ENCODE measurements at regions not wholly inside any gene's neighbourhood (a gene's known extent, or its start where the extent isn't known, plus 50 kb on each side); places are given as distances from the start of the nearest gene placed in this dataset.
A peak's percentile ranks its signal among the peaks of the same experiment; 100 is the strongest.

DNA sequence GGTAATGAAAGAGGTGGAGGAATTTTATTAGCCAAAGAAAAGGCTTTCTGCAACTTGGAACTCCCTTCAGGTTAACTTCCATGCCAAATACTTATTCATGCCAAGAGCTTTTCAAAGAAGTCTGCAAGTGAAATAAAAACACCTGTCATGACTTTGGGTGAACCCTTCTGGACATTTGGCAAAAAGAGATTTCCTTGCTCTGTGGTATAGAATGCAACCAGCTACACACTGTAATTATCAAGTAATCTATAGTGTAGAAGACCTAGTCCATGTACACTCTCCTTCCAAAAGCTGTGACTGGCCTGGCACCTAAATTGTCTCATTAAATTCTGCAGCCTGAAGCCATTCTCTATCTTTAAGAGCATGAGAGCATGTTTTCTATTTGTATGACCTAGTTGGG is 232.3 kb downstream of the COL12A1 start:
- TF ChIP-seq, protein P1, sequence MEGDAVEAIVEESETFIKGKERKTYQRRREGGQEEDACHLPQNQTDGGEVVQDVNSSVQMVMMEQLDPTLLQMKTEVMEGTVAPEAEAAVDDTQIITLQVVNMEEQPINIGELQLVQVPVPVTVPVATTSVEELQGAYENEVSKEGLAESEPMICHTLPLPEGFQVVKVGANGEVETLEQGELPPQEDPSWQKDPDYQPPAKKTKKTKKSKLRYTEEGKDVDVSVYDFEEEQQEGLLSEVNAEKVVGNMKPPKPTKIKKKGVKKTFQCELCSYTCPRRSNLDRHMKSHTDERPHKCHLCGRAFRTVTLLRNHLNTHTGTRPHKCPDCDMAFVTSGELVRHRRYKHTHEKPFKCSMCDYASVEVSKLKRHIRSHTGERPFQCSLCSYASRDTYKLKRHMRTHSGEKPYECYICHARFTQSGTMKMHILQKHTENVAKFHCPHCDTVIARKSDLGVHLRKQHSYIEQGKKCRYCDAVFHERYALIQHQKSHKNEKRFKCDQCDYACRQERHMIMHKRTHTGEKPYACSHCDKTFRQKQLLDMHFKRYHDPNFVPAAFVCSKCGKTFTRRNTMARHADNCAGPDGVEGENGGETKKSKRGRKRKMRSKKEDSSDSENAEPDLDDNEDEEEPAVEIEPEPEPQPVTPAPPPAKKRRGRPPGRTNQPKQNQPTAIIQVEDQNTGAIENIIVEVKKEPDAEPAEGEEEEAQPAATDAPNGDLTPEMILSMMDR (IDR thresholded peaks at IDR 0.05; ENCODE audit: control insufficient read depth, extremely low read depth, insufficient read depth): no peak
- H3K4me3 ChIP-seq (ENCODE audit: low read depth, low read length): no peak overlapping the region
- DNase-seq (ENCODE audit: low read depth): no peak

DNA sequence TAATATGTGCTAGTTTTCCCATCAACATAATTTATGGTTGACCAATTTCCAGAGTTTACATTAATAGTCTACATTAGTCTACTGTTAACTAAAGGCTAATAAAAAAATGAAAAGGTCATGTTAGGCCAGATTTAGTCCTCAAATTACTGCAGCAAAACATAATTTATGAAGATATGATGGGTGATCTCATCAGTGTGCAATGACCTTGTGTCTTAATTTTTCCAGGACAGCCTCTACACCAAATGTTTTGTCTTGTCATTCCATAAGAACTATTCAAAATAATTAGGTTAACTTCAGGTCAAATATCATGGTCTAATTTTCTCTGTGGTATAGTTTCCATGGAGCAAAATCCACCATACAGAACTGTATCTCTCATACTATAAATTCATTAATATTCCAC is 234.2 kb downstream of the COL12A1 start:
- TF ChIP-seq, protein P1 (IDR thresholded peaks at IDR 0.05; ENCODE audit: control insufficient read depth, extremely low read depth, insufficient read depth): no peak
- H3K4me3 ChIP-seq (ENCODE audit: low read depth, low read length): no peak overlapping the region
- no peak for DNase-seq (ENCODE audit: low read depth)

DNA sequence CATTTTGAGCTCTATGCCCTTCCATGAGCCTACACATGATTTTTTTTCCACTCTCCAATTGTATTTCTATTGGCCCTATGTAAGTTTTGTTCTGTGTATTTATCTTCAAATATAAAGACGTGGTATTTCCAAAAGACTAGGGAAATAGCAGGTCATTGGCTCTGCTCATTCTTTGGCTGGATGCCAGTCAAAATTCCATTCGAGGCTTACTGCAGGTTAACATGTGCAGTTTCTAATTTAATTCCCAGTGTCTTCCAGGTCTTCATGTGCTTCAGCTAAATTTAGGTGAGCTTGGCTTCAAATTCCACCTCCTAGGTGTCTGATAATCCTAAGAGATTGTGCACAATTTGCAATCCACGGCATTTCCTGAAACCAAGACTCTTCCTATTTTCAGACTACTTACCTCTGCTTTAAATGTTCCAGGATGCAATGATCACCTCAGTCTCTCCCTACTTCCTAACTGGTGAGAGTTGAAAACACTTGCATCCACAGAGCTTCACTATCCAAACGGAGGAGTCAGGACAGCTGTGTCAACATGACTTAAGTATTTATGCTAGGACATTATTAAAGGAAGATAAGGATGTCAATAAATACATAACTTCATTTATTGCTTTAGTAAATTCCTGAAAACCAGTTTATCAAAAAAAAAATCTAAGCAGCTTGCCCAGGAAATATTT is 236.1 kb downstream of the COL12A1 start:
- TF ChIP-seq, protein P1 (IDR thresholded peaks at IDR 0.05; ENCODE audit: control insufficient read depth, extremely low read depth, insufficient read depth): no peak
- no peak overlapping the region for H3K4me3 ChIP-seq (ENCODE audit: low read depth, low read length)
- DNase-seq (ENCODE audit: low read depth): peak; percentile 98

DNA sequence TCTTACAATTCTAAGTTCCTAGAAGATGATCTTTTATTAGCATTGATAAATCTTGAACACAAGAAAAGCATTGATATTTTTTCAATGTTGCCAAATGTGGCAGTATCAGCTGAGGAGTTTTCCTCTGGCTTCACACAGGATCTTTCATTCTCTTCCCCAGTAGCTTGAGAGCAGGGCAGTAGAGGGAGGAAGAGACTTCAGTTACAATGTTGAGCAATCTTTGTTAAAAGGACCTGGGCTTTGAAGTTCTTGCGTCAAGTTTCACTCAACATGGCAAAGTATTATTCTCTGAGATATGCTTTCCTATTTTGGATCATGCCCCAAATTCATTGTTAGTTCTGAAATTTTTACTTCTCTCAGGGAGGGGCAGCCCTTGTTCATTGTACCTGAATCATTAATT is 238.0 kb downstream of the COL12A1 start:
- no peak for DNase-seq (ENCODE audit: low read depth)
- TF ChIP-seq, protein P1 (IDR thresholded peaks at IDR 0.05; ENCODE audit: control insufficient read depth, extremely low read depth, insufficient read depth): no peak
- no peak overlapping the region for H3K4me3 ChIP-seq (ENCODE audit: low read depth, low read length)

- TF ChIP-seq, protein P1 (IDR thresholded peaks at IDR 0.05; ENCODE audit: control insufficient read depth, extremely low read depth, insufficient read depth): no peak
- H3K4me3 ChIP-seq (ENCODE audit: low read depth, low read length): no peak overlapping the region
- DNase-seq (ENCODE audit: low read depth): no peak
Observed at GRCh38 chr6:74966712-74967111, 239.1 kb downstream of the COL12A1 start.

GRCh38 chr6:74964871-74965441 is 240.9 kb downstream of the COL12A1 start:
- H3K4me3 ChIP-seq (ENCODE audit: low read depth, low read length): no peak overlapping the region
- TF ChIP-seq, protein P1 (IDR thresholded peaks at IDR 0.05; ENCODE audit: control insufficient read depth, extremely low read depth, insufficient read depth): no peak
- DNase-seq (ENCODE audit: low read depth): no peak
